Activated CD4-positive, alpha-beta T cell treated with anti-CD3 and anti-CD28 coated beads for 24 hours (primary cell): ENCODE measurements at regions not wholly inside any gene's neighbourhood (a gene's known extent, or its start where the extent isn't known, plus 50 kb on each side); places are given as distances from the start of the nearest gene placed in this dataset.
"Not testable (repeated sequence)": the region's sequence is repeated elsewhere in the genome, so short reads cannot be mapped to it uniquely, and the experiment has no call there.

Source experiments
- DNase-seq, 2 donors: peaks; one replicate each; pipeline ENCODE4 v3.0.0-alpha.2; 2020; ENCODE audit warnings: low read depth in 2 of 2

- no peak for DNase-seq
Measured at GRCh38 chr2:16243411-16243996, 303.2 kb downstream of the MYCN start.

GRCh38 chr2:16242906-16243305 lies 302.6 kb downstream of the MYCN start:
- DNase-seq: no peak

- DNase-seq: no peak
Measured at GRCh38 chr2:16241166-16242160, 301.1 kb downstream of the MYCN start.

- DNase-seq: no peak
Measured at GRCh38 chr2:16240402-16240801, 300.1 kb downstream of the MYCN start.

GRCh38 chr2:16239296-16239850 lies 299.0 kb downstream of the MYCN start:
- DNase-seq: no peak

- no peak for DNase-seq
Measured at GRCh38 chr2:16238786-16239185, 298.4 kb downstream of the MYCN start.

- no peak for DNase-seq
Measured at GRCh38 chr2:16238001-16238761, 297.8 kb downstream of the MYCN start.

- DNase-seq: no peak
Measured at GRCh38 chr2:16235747-16236146, 295.4 kb downstream of the MYCN start.

- not testable (repeated sequence) for DNase-seq
Measured at GRCh38 chr2:16235291-16235690, 294.9 kb downstream of the MYCN start.

- no peak for DNase-seq
Measured at GRCh38 chr2:16228951-16229350, 288.6 kb downstream of the MYCN start.

GRCh38 chr2:16228471-16228870 lies 288.1 kb downstream of the MYCN start:
- DNase-seq: no peak

- no peak for DNase-seq
Measured at GRCh38 chr2:16227811-16228462, 287.6 kb downstream of the MYCN start.

- no peak for DNase-seq
Measured at GRCh38 chr2:16226943-16227664, 286.8 kb downstream of the MYCN start.

- DNase-seq: no peak
Measured at GRCh38 chr2:16226381-16226780, 286.0 kb downstream of the MYCN start.

- no peak for DNase-seq
Measured at GRCh38 chr2:16225545-16225944, 285.2 kb downstream of the MYCN start.

- no peak for DNase-seq
Measured at GRCh38 chr2:16225071-16225470, 284.7 kb downstream of the MYCN start.

- DNase-seq: no peak
Measured at GRCh38 chr2:16224298-16225045, 284.1 kb downstream of the MYCN start.

GRCh38 chr2:16223841-16224177 lies 283.5 kb downstream of the MYCN start:
- no peak for DNase-seq

GRCh38 chr2:16223161-16223840 lies 283.0 kb downstream of the MYCN start:
- DNase-seq: no peak

- DNase-seq: no peak
Measured at GRCh38 chr2:16222326-16222725, 282.0 kb downstream of the MYCN start.
